GM23338 (cell line): ENCODE measurements at regions not wholly inside any gene's neighbourhood (a gene's known extent, or its start where the extent isn't known, plus 50 kb on each side); places are given as distances from the start of the nearest gene placed in this dataset.

Source experiments
- ATAC-seq: fragments of 200-7000 bp; cut with Tn5 transposase; 3 replicates; pipeline ENCODE4 v1.9.1; 2020
- DNase-seq: peaks from one replicate; pipeline ENCODE4 v3.0.0-alpha.2; 2015; ENCODE audit warnings: low spot score
- H2AFZ ChIP-seq: fragments of 200-600 bp; sonication (generic); 2 replicates; pipeline ENCODE4 v1.8.0; 2016; ENCODE audit warnings: antibody characterized with exemption, mild to moderate bottlenecking, moderate library complexity
- H3F3A ChIP-seq: fragments of 200-600 bp; sonication (generic); replicated peaks from 2 replicates; pipeline ENCODE4 v1.8.0; 2017; ENCODE audit warnings: antibody characterized with exemption, mixed run types, low read depth
- H3K27ac ChIP-seq: fragments of 200-600 bp; sonication (generic); 2 replicates; pipeline ENCODE4 v1.6.1; 2016; ENCODE audit warnings: low read depth
- H3K27me3 ChIP-seq: fragments of 200-600 bp; sonication (generic); 2 replicates; pipeline ENCODE4 v1.8.0; 2016; ENCODE audit warnings: mild to moderate bottlenecking, mixed run types, moderate library complexity; ENCODE audit not compliant: insufficient read depth
- H3K36me3 ChIP-seq: fragments of 200-600 bp; sonication (generic); 2 replicates; pipeline ENCODE4 v1.8.0; 2016; ENCODE audit warnings: mild to moderate bottlenecking; ENCODE audit not compliant: insufficient read depth
- H3K4me1 ChIP-seq: fragments of 200-600 bp; sonication (generic); 2 replicates; pipeline ENCODE4 v1.8.0; 2016; ENCODE audit warnings: mild to moderate bottlenecking, moderate library complexity; ENCODE audit not compliant: insufficient read depth
- H3K4me2 ChIP-seq: fragments of 200-600 bp; sonication (generic); 2 replicates; pipeline ENCODE4 v1.7.1; 2017; ENCODE audit warnings: mixed run types
- H3K4me3 ChIP-seq: fragments of 200-600 bp; sonication (generic); 2 replicates; pipeline ENCODE4 v1.6.1; 2016; ENCODE audit warnings: mixed run types
- H3K79me2 ChIP-seq: fragments of 200-600 bp; sonication (generic); replicated peaks from 2 replicates; pipeline ENCODE4 v1.8.0; 2017; ENCODE audit warnings: mild to moderate bottlenecking; ENCODE audit not compliant: insufficient read depth
- H3K9me2 ChIP-seq: fragments of 200-600 bp; sonication (generic); 2 replicates; pipeline ENCODE4 v1.8.0; 2017; ENCODE audit not compliant: insufficient read depth
- H4K20me1 ChIP-seq: fragments of 200-600 bp; sonication (generic); replicated peaks from 2 replicates; pipeline ENCODE4 v1.8.0; 2017; ENCODE audit warnings: mild to moderate bottlenecking; ENCODE audit not compliant: insufficient read depth
- H3K27ac Mint-ChIP-seq: 2 replicates; pipeline ENCODE4 v1.8.0; 2020; ENCODE audit warnings: inconsistent platforms, mild to moderate bottlenecking, moderate library complexity, mixed read lengths
- H3K27me3 Mint-ChIP-seq: 3 replicates; pipeline ENCODE4 v1.8.0; 2022; ENCODE audit warnings: low read depth, mild to moderate bottlenecking, moderate library complexity, mixed read lengths, inconsistent platforms; ENCODE audit not compliant: insufficient read depth, poor library complexity
- H3K36me3 Mint-ChIP-seq: 3 replicates; pipeline ENCODE4 v1.8.0; 2021; ENCODE audit warnings: low read depth, mild to moderate bottlenecking, inconsistent platforms, moderate library complexity, mixed read lengths
- H3K4me1 Mint-ChIP-seq: 3 replicates; pipeline ENCODE4 v1.8.0; 2020; ENCODE audit warnings: mild to moderate bottlenecking, inconsistent platforms, mixed read lengths
- H3K4me3 Mint-ChIP-seq: 3 replicates; pipeline ENCODE4 v1.8.0; 2021; ENCODE audit warnings: moderate library complexity, mild to moderate bottlenecking, inconsistent platforms, mixed read lengths
- H3K9me3 Mint-ChIP-seq: 3 replicates; pipeline ENCODE4 v1.8.0; 2020; ENCODE audit warnings: moderate library complexity, mild to moderate bottlenecking, inconsistent platforms, mixed read lengths
- CREB1 ChIP-seq: fragments of 250-450 bp; sonication (Bioruptor Pico); IDR thresholded peaks from 2 replicates; pipeline ENCODE4 v1.5.0; 2020; ENCODE audit warnings: low read depth, mild to moderate bottlenecking, moderate library complexity
- ETS1 ChIP-seq: IDR thresholded peaks from 2 replicates; pipeline ENCODE4 v1.6.1; 2016; ENCODE audit warnings: antibody characterized with exemption
- EZH2 ChIP-seq: fragments of 200-600 bp; sonication (generic); IDR thresholded peaks from one replicate; pipeline ENCODE4 v1.8.0; 2017; ENCODE audit warnings: antibody characterized with exemption, mild to moderate bottlenecking, low read depth; ENCODE audit not compliant: unreplicated experiment
- EZH2phosphoT487 ChIP-seq: fragments of 200-600 bp; sonication (generic); IDR thresholded peaks from one replicate; pipeline ENCODE4 v1.8.1; 2018; ENCODE audit warnings: antibody characterized with exemption; ENCODE audit not compliant: unreplicated experiment
- NANOG ChIP-seq: IDR thresholded peaks from 2 replicates; pipeline ENCODE4 v1.6.1; 2016; ENCODE audit warnings: antibody characterized with exemption, borderline replicate concordance
- POLR2AphosphoS5 ChIP-seq: IDR thresholded peaks from 2 replicates; pipeline ENCODE4 v1.6.1; 2016; ENCODE audit warnings: antibody characterized with exemption, low read depth
- TF ChIP-seq, protein P1 (sequence below): fragments of 250-450 bp; sonication (Bioruptor Pico); IDR thresholded peaks from 2 replicates; pipeline ENCODE4 v1.5.0; 2020; ENCODE audit warnings: mild to moderate bottlenecking, moderate library complexity

GRCh38 chr7:41828911-41829310, 126.0 kb upstream of the INHBA start:
- no peaks in the 10 kb centered on the region for H3F3A ChIP-seq
- H3K79me2 ChIP-seq, result no peaks in the 10 kb centered on the region
- no peak overlapping the region for H3K27ac ChIP-seq
- ATAC-seq (no peak), DNase-seq (no peak)
- H3K4me2 ChIP-seq, result no peak overlapping the region
- Mint-ChIP-seq H3K27ac (no peak overlapping the region), H3K36me3 (peaks cover 8% of the 10 kb centered on the region; the same call in 2 of the 3 replicates), H3K9me3 (peaks cover 9% of the 10 kb centered on the region), H3K4me1 (peaks cover 12% of the 10 kb centered on the region; the same call in 2 of the 3 replicates), H3K4me3 (no peak overlapping the region), H3K27me3 (peaks cover 3% of the 10 kb centered on the region)
- H3K4me1 ChIP-seq, result 0 out of 2 replicates have a peak, but pooled peaks cover 5% of the 10 kb centered on the region
- H3K4me3 ChIP-seq, result no peak overlapping the region
- H2AFZ ChIP-seq, result no peak overlapping the region
- H3K27me3 ChIP-seq, result no peaks in the 10 kb centered on the region
- H3K9me2 ChIP-seq, result peaks cover 6% of the 10 kb centered on the region; the same call in 1 of the 2 replicates
- no peaks in the 10 kb centered on the region for H3K36me3 ChIP-seq
- TF ChIP-seq CREB1 (CRISPR knock-in tag) (no peak), EZH2 (no peak), EZH2phosphoT487 (no peak), ETS1 (no peak), POLR2AphosphoS5 (no peak), NANOG (no peak)
- TF ChIP-seq, protein P1, sequence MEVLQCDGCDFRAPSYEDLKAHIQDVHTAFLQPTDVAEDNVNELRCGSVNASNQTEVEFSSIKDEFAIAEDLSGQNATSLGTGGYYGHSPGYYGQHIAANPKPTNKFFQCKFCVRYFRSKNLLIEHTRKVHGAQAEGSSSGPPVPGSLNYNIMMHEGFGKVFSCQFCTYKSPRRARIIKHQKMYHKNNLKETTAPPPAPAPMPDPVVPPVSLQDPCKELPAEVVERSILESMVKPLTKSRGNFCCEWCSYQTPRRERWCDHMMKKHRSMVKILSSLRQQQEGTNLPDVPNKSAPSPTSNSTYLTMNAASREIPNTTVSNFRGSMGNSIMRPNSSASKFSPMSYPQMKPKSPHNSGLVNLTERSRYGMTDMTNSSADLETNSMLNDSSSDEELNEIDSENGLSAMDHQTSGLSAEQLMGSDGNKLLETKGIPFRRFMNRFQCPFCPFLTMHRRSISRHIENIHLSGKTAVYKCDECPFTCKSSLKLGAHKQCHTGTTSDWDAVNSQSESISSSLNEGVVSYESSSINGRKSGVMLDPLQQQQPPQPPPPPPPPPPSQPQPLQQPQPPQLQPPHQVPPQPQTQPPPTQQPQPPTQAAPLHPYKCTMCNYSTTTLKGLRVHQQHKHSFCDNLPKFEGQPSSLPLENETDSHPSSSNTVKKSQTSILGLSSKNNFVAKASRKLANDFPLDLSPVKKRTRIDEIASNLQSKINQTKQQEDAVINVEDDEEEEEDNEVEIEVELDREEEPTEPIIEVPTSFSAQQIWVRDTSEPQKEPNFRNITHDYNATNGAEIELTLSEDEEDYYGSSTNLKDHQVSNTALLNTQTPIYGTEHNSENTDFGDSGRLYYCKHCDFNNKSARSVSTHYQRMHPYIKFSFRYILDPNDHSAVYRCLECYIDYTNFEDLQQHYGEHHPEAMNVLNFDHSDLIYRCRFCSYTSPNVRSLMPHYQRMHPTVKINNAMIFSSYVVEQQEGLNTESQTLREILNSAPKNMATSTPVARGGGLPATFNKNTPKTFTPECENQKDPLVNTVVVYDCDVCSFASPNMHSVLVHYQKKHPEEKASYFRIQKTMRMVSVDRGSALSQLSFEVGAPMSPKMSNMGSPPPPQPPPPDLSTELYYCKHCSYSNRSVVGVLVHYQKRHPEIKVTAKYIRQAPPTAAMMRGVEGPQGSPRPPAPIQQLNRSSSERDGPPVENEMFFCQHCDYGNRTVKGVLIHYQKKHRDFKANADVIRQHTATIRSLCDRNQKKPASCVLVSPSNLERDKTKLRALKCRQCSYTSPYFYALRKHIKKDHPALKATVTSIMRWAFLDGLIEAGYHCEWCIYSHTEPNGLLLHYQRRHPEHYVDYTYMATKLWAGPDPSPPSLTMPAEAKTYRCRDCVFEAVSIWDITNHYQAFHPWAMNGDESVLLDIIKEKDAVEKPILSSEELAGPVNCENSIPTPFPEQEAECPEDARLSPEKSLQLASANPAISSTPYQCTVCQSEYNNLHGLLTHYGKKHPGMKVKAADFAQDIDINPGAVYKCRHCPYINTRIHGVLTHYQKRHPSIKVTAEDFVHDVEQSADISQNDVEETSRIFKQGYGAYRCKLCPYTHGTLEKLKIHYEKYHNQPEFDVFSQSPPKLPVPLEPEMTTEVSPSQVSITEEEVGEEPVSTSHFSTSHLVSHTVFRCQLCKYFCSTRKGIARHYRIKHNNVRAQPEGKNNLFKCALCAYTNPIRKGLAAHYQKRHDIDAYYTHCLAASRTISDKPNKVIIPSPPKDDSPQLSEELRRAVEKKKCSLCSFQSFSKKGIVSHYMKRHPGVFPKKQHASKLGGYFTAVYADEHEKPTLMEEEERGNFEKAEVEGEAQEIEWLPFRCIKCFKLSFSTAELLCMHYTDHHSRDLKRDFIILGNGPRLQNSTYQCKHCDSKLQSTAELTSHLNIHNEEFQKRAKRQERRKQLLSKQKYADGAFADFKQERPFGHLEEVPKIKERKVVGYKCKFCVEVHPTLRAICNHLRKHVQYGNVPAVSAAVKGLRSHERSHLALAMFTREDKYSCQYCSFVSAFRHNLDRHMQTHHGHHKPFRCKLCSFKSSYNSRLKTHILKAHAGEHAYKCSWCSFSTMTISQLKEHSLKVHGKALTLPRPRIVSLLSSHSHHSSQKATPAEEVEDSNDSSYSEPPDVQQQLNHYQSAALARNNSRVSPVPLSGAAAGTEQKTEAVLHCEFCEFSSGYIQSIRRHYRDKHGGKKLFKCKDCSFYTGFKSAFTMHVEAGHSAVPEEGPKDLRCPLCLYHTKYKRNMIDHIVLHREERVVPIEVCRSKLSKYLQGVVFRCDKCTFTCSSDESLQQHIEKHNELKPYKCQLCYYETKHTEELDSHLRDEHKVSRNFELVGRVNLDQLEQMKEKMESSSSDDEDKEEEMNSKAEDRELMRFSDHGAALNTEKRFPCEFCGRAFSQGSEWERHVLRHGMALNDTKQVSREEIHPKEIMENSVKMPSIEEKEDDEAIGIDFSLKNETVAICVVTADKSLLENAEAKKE (CRISPR knock-in tag), result no peak
- no peaks in the 10 kb centered on the region for H4K20me1 ChIP-seq
